ENCODE measurements at regions not wholly inside any gene's neighbourhood (a gene's known extent, or its start where the extent isn't known, plus 50 kb on each side); places are given as distances from the start of the nearest gene placed in this dataset.

DNA sequence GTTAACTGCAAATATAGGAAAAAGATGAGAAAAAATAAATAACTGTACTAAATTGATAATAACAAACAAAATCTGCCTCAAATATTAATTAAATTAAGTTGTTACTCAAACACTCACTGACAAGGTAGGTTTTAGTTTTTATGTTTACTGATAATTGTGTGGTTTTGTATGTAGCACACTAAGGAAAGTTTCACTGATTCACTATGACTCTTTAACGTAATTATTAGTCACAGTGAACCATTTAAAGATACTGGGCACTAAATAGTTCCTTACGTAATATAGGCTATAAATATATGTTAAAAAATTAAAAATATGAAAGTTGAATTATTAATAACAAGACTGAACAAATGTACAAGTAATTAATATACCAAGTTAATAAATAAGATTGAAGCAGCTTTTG lies 2330.0 kb upstream of the RAG2 start:
- Histone ChIP-seq H3K27ac (ENCODE audit: low read length) (no peak overlapping the region), H3K4me2 (ENCODE audit: low read length) (no peak overlapping the region), H3K9ac (ENCODE audit: low read length) (no peak overlapping the region), H3F3A (ENCODE audit: insufficient read depth, low read length, poor library complexity, severe bottlenecking) (no peaks in the 10 kb centered on the region), H3K9me2 (ENCODE audit: insufficient read depth, low read length) (no peaks in the 10 kb centered on the region), H3K9me3 (ENCODE audit: low read length) (no peaks in the 10 kb centered on the region), H3K4me3 (ENCODE audit: low read length) (no peak overlapping the region), H3K36me3 (ENCODE audit: insufficient read depth, low read length) (no peaks in the 10 kb centered on the region), H3K79me2 (replicated peaks; ENCODE audit: insufficient read depth, low read length) (no peaks in the 10 kb centered on the region), H3K27me3 (ENCODE audit: insufficient read depth, low read depth, low read length) (peaks cover 5% of the 10 kb centered on the region), H2AFZ (ENCODE audit: low read depth, low read length) (no peak overlapping the region), H4K20me1 (ENCODE audit: insufficient read depth) (no peaks in the 10 kb centered on the region)
- TF ChIP-seq EP300 (conservative IDR thresholded peaks at IDR 0.05; ENCODE audit: poor library complexity, severe bottlenecking), result no peak
- TF ChIP-seq, protein P1, sequence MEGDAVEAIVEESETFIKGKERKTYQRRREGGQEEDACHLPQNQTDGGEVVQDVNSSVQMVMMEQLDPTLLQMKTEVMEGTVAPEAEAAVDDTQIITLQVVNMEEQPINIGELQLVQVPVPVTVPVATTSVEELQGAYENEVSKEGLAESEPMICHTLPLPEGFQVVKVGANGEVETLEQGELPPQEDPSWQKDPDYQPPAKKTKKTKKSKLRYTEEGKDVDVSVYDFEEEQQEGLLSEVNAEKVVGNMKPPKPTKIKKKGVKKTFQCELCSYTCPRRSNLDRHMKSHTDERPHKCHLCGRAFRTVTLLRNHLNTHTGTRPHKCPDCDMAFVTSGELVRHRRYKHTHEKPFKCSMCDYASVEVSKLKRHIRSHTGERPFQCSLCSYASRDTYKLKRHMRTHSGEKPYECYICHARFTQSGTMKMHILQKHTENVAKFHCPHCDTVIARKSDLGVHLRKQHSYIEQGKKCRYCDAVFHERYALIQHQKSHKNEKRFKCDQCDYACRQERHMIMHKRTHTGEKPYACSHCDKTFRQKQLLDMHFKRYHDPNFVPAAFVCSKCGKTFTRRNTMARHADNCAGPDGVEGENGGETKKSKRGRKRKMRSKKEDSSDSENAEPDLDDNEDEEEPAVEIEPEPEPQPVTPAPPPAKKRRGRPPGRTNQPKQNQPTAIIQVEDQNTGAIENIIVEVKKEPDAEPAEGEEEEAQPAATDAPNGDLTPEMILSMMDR (IDR thresholded peaks at IDR 0.05; ENCODE audit: poor library complexity, severe bottlenecking), result no peak
- no peak for TF ChIP-seq TAF1 (IDR thresholded peaks at IDR 0.05; ENCODE audit: low read depth)
- no peak for TF ChIP-seq POLR2AphosphoS5 (IDR thresholded peaks at IDR 0.05)
- no peak for TF ChIP-seq MXI1 (conservative IDR thresholded peaks at IDR 0.05; ENCODE audit: poor library complexity, severe bottlenecking)
- TF ChIP-seq EZH2 (IDR thresholded peaks at IDR 0.05; ENCODE audit: borderline replicate concordance, insufficient read depth, low read length, poor library complexity, severe bottlenecking), result no peak
- TF ChIP-seq, protein P2, sequence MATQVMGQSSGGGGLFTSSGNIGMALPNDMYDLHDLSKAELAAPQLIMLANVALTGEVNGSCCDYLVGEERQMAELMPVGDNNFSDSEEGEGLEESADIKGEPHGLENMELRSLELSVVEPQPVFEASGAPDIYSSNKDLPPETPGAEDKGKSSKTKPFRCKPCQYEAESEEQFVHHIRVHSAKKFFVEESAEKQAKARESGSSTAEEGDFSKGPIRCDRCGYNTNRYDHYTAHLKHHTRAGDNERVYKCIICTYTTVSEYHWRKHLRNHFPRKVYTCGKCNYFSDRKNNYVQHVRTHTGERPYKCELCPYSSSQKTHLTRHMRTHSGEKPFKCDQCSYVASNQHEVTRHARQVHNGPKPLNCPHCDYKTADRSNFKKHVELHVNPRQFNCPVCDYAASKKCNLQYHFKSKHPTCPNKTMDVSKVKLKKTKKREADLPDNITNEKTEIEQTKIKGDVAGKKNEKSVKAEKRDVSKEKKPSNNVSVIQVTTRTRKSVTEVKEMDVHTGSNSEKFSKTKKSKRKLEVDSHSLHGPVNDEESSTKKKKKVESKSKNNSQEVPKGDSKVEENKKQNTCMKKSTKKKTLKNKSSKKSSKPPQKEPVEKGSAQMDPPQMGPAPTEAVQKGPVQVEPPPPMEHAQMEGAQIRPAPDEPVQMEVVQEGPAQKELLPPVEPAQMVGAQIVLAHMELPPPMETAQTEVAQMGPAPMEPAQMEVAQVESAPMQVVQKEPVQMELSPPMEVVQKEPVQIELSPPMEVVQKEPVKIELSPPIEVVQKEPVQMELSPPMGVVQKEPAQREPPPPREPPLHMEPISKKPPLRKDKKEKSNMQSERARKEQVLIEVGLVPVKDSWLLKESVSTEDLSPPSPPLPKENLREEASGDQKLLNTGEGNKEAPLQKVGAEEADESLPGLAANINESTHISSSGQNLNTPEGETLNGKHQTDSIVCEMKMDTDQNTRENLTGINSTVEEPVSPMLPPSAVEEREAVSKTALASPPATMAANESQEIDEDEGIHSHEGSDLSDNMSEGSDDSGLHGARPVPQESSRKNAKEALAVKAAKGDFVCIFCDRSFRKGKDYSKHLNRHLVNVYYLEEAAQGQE (IDR thresholded peaks at IDR 0.05; ENCODE audit: borderline replicate concordance), result no peak
- no peak for TF ChIP-seq RAD21 (conservative IDR thresholded peaks at IDR 0.05)
- no peak for TF ChIP-seq SMC3 (conservative IDR thresholded peaks at IDR 0.05; ENCODE audit: poor library complexity)

DNA sequence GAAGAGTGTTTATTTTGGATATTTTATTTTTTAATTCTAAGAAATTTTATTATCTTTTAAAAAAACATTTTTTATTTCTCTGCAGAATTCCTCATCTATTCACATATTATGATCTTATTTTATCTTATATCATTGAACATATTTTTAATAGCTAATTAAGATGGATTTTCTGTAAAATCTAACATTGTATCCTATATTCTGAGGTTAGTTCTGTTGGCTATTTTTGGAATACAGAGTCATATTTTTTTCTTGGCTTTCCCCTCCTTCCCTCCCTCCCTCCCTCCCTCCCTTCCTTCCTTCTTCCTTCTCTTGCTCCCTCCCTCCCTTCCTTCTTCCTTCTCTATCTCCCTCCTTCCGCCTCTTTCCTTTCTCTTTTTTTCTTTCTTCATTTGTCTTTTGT lies 2326.6 kb upstream of the RAG2 start:
- H3K27ac ChIP-seq (ENCODE audit: low read length), result no peak overlapping the region
- no peaks in the 10 kb centered on the region for H4K20me1 ChIP-seq (ENCODE audit: insufficient read depth)
- H3K9me3 ChIP-seq (ENCODE audit: low read length), result no peaks in the 10 kb centered on the region
- TF ChIP-seq POLR2AphosphoS5 (IDR thresholded peaks at IDR 0.05) (no peak), MXI1 (conservative IDR thresholded peaks at IDR 0.05; ENCODE audit: poor library complexity, severe bottlenecking) (no peak), TAF1 (IDR thresholded peaks at IDR 0.05; ENCODE audit: low read depth) (no peak), EZH2 (IDR thresholded peaks at IDR 0.05; ENCODE audit: borderline replicate concordance, insufficient read depth, low read length, poor library complexity, severe bottlenecking) (no peak), EP300 (conservative IDR thresholded peaks at IDR 0.05; ENCODE audit: poor library complexity, severe bottlenecking) (no peak), SMC3 (conservative IDR thresholded peaks at IDR 0.05; ENCODE audit: poor library complexity) (no peak), RAD21 (conservative IDR thresholded peaks at IDR 0.05) (no peak)
- TF ChIP-seq, protein P2 (IDR thresholded peaks at IDR 0.05; ENCODE audit: borderline replicate concordance), result no peak
- TF ChIP-seq, protein P1 (IDR thresholded peaks at IDR 0.05; ENCODE audit: poor library complexity, severe bottlenecking), result no peak
- no peaks in the 10 kb centered on the region for H3K36me3 ChIP-seq (ENCODE audit: insufficient read depth, low read length)
- H2AFZ ChIP-seq (ENCODE audit: low read depth, low read length), result no peak overlapping the region
- H3F3A ChIP-seq (ENCODE audit: insufficient read depth, low read length, poor library complexity, severe bottlenecking), result no peaks in the 10 kb centered on the region
- H3K4me3 ChIP-seq (ENCODE audit: low read length), result no peak overlapping the region
- no peaks in the 10 kb centered on the region for H3K9me2 ChIP-seq (ENCODE audit: insufficient read depth, low read length)
- no peak overlapping the region for H3K4me2 ChIP-seq (ENCODE audit: low read length)
- H3K9ac ChIP-seq (ENCODE audit: low read length), result no peak overlapping the region
- peaks cover 3% of the 10 kb centered on the region for H3K27me3 ChIP-seq (ENCODE audit: insufficient read depth, low read depth, low read length)
- no peaks in the 10 kb centered on the region for H3K79me2 ChIP-seq (replicated peaks; ENCODE audit: insufficient read depth, low read length)
